ES-I3 (cell line): ENCODE measurements at regions not wholly inside any gene's neighbourhood (a gene's known extent, or its start where the extent isn't known, plus 50 kb on each side); places are given as distances from the start of the nearest gene placed in this dataset.

Source experiments
- H3K36me3 ChIP-seq: 2 replicates; pipeline ENCODE4 v1.6.1; 2013; ENCODE audit warnings: mild to moderate bottlenecking, low read length, control low read depth, moderate library complexity; ENCODE audit not compliant: insufficient read depth
- H3K4me1 ChIP-seq: 2 replicates; pipeline ENCODE4 v1.6.1; 2013; ENCODE audit warnings: mild to moderate bottlenecking, control low read depth, low read length; ENCODE audit not compliant: insufficient read depth
- H3K9ac ChIP-seq: 2 replicates; pipeline ENCODE4 v1.6.1; 2013; ENCODE audit warnings: low read depth, mild to moderate bottlenecking, low read length, moderate library complexity
- H3K9me3 ChIP-seq: 2 replicates; pipeline ENCODE4 v1.6.1; 2013; ENCODE audit warnings: mild to moderate bottlenecking, low read length, moderate library complexity; ENCODE audit not compliant: control insufficient read depth, insufficient read depth

GRCh38 chr18:10202845-10203321 lies 251.6 kb upstream of the APCDD1 start:
- Histone ChIP-seq H3K36me3 (no peaks in the 10 kb centered on the region), H3K9me3 (no peaks in the 10 kb centered on the region), H3K4me1 (no peaks in the 10 kb centered on the region), H3K9ac (no peak overlapping the region)

GRCh38 chr18:10205151-10205550 lies 249.3 kb upstream of the APCDD1 start:
- H3K4me1 ChIP-seq = no peaks in the 10 kb centered on the region
- no peak overlapping the region for H3K9ac ChIP-seq
- no peaks in the 10 kb centered on the region for H3K9me3 ChIP-seq

GRCh38 chr18:10207682-10208345 lies 246.6 kb upstream of the APCDD1 start:
- no peak overlapping the region for H3K9ac ChIP-seq
- H3K36me3 ChIP-seq = no peaks in the 10 kb centered on the region

More at GRCh38 chr18:10205151-10205550, 249.3 kb upstream of the APCDD1 start:
- no peaks in the 10 kb centered on the region for H3K36me3 ChIP-seq

GRCh38 chr18:10209302-10209701 lies 245.1 kb upstream of the APCDD1 start:
- H3K9me3 ChIP-seq = no peaks in the 10 kb centered on the region
- no peak overlapping the region for H3K9ac ChIP-seq
- H3K4me1 ChIP-seq = 0 out of 2 replicates have a peak, but pooled peaks cover 3% of the 10 kb centered on the region
- no peaks in the 10 kb centered on the region for H3K36me3 ChIP-seq

More at GRCh38 chr18:10207682-10208345, 246.6 kb upstream of the APCDD1 start:
- Histone ChIP-seq H3K9me3 (no peaks in the 10 kb centered on the region), H3K4me1 (no peaks in the 10 kb centered on the region)

- Histone ChIP-seq H3K36me3 (no peaks in the 10 kb centered on the region), H3K4me1 (0 out of 2 replicates have a peak, but pooled peaks cover 3% of the 10 kb centered on the region), H3K9ac (no peak overlapping the region)
Measured at GRCh38 chr18:10210057-10210633, 244.3 kb upstream of the APCDD1 start.

GRCh38 chr18:10213526-10213925 lies 240.9 kb upstream of the APCDD1 start:
- Histone ChIP-seq H3K9me3 (no peaks in the 10 kb centered on the region), H3K9ac (no peak overlapping the region), H3K36me3 (no peaks in the 10 kb centered on the region), H3K4me1 (0 out of 2 replicates have a peak, but pooled peaks cover 3% of the 10 kb centered on the region)

More at GRCh38 chr18:10210057-10210633, 244.3 kb upstream of the APCDD1 start:
- no peaks in the 10 kb centered on the region for H3K9me3 ChIP-seq

GRCh38 chr18:10215446-10215845 lies 239.0 kb upstream of the APCDD1 start:
- no peak overlapping the region for H3K9ac ChIP-seq
- no peaks in the 10 kb centered on the region for H3K9me3 ChIP-seq
- H3K4me1 ChIP-seq = 0 out of 2 replicates have a peak, but pooled peaks cover 3% of the 10 kb centered on the region
- no peaks in the 10 kb centered on the region for H3K36me3 ChIP-seq

GRCh38 chr18:10216791-10217190 lies 237.6 kb upstream of the APCDD1 start:
- Histone ChIP-seq H3K36me3 (no peaks in the 10 kb centered on the region), H3K4me1 (0 out of 2 replicates have a peak, but pooled peaks cover 3% of the 10 kb centered on the region), H3K9ac (no peak overlapping the region), H3K9me3 (peaks cover 3% of the 10 kb centered on the region; the same call in 1 of the 2 replicates)

GRCh38 chr18:10217211-10217610 lies 237.2 kb upstream of the APCDD1 start:
- Histone ChIP-seq H3K4me1 (0 out of 2 replicates have a peak, but pooled peaks cover 3% of the 10 kb centered on the region), H3K9ac (no peak overlapping the region), H3K36me3 (no peaks in the 10 kb centered on the region), H3K9me3 (peaks cover 3% of the 10 kb centered on the region; the same call in 1 of the 2 replicates)

- Histone ChIP-seq H3K4me1 (no peaks in the 10 kb centered on the region), H3K36me3 (no peaks in the 10 kb centered on the region)
Measured at GRCh38 chr18:10225300-10225699, 229.1 kb upstream of the APCDD1 start.

GRCh38 chr18:10226971-10227370 lies 227.5 kb upstream of the APCDD1 start:
- peaks cover 5% of the 10 kb centered on the region; the same call in 1 of the 2 replicates for H3K9me3 ChIP-seq
- no peaks in the 10 kb centered on the region for H3K4me1 ChIP-seq
- no peak overlapping the region for H3K9ac ChIP-seq
- no peaks in the 10 kb centered on the region for H3K36me3 ChIP-seq

More at GRCh38 chr18:10225300-10225699, 229.1 kb upstream of the APCDD1 start:
- H3K9me3 ChIP-seq = peaks cover 8% of the 10 kb centered on the region
- H3K9ac ChIP-seq = no peak overlapping the region

GRCh38 chr18:10228326-10228725 lies 226.1 kb upstream of the APCDD1 start:
- Histone ChIP-seq H3K9me3 (peaks cover 5% of the 10 kb centered on the region; the same call in 1 of the 2 replicates), H3K9ac (no peak overlapping the region), H3K4me1 (no peaks in the 10 kb centered on the region), H3K36me3 (no peaks in the 10 kb centered on the region)

GRCh38 chr18:10229458-10229857 lies 225.0 kb upstream of the APCDD1 start:
- Histone ChIP-seq H3K9ac (no peak overlapping the region), H3K9me3 (peaks cover 5% of the 10 kb centered on the region; the same call in 1 of the 2 replicates), H3K36me3 (no peaks in the 10 kb centered on the region), H3K4me1 (no peaks in the 10 kb centered on the region)

GRCh38 chr18:10230072-10230471 lies 224.4 kb upstream of the APCDD1 start:
- Histone ChIP-seq H3K4me1 (no peaks in the 10 kb centered on the region), H3K36me3 (no peaks in the 10 kb centered on the region), H3K9me3 (peaks cover 5% of the 10 kb centered on the region; the same call in 1 of the 2 replicates), H3K9ac (no peak overlapping the region)

- Histone ChIP-seq H3K9me3 (peaks cover 5% of the 10 kb centered on the region; the same call in 1 of the 2 replicates), H3K36me3 (no peaks in the 10 kb centered on the region), H3K9ac (no peak overlapping the region), H3K4me1 (no peaks in the 10 kb centered on the region)
Measured at GRCh38 chr18:10231220-10231619, 223.2 kb upstream of the APCDD1 start.
